Limb (tissue), 2 donors: ENCODE measurements at regions not wholly inside any gene's neighbourhood (a gene's known extent, or its start where the extent isn't known, plus 50 kb on each side); places are given as distances from the start of the nearest gene placed in this dataset.

Experiments used
- DNase-seq, 2 donors: peaks; one replicate each; pipeline ENCODE4 v3.0.0-alpha.2; 2016; ENCODE audit errors: extremely low spot score in 2 of 2

DNA sequence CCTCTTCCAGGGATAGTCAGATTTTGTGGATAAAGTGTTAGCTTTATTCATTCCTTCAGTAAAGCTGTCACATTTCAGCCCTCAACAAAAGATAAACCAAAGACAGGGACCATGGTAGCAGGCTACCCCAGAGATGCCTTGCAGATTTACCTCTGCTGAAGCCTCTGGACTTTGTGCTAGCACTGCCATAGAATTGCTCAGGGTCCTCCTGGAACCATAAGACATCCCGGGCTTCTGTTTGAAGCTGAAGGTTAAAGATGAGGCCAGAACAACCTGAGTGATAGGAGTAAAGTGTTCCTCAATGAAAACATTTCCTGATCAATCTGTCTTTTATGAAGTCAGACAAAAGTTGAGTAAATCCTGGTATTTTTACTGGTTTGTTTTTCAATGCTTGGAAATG is 57.5 kb upstream of the ARL15 start:
- no peak for DNase-seq

DNA sequence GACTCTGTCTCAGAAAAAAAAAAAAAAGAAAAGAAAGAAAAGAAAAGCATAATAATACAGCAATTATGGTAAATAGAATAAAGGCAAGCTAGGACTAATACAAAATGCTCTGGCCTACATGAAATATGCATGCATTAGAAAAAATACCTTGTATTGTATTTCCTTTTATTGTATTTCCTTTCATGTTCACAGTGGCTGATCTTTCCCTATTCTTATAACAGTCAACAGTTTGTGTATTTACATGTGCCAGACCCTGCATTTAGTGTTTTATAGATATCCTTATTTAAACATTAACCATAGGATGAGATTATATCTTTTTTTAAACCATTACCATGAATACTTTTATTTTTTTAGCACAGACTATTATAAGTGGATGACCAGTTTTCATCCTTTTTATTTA is 56.3 kb upstream of the ARL15 start:
- no peak for DNase-seq

DNA sequence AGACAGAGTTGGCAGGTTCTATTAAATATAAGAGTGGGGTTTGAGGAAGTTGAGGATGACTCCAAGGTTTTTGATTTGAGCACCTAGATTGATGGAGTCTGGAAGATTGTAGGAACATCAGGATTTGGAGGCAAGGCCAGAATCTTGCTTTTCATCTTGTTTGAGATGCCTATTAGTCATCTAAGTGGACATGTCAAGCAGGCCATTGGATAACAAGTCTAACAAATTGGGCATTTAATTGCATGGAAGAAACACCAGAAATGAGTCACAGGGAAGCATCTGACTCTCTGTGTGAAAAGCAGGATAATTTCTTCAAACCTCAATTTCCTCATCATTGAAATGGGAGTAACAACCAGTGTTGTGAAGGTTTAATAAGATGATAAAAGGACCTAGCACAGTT is 53.3 kb upstream of the ARL15 start:
- no peak for DNase-seq

DNA sequence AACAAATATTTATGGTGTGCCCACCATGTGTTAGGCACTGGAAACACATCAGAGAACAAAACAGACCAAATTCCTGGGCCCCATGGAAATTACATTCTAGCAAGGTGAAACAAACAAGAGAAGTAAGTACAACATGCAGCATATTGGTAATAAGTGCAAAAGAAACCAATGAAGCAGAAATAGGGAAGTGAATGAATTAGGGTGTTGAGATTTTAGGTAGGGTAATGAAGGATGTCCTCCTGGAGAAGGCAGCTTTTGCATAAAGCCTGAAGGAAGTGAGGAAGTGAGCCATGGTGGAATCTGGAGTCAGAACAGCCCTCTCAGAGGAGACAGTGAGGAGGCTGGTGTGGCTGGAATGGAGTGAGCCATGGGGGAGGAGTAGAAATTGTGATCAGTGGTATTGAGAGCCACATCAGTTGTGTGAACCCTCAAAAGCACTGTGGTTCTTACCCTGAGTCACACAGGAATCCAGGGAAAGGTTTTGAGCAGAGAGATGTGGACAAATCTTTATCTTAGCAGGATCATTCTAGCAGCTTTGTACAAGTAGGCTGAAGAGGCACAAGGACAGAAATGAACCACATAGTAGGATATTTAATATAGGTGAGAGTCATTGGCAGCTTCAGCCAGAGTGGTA is 52.7 kb upstream of the ARL15 start:
- DNase-seq = no peak

DNA sequence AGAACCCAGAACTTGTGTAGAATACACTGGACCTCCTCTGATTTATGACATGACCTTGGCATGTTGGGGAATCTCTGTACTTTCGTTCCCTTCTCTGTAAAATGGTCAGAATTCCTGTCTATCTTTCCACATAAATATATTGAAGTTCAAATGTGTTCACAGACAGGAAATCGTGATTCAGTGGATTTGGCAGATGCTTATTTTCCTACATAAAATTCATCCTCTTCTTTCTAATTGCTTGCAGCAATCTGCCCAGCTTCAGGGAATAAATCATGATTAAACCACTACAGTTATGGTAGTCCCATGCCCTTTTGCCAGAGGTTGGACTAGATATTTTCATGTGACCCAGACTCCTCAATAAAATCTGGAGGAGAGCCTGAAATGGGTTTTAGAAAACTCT is 52.1 kb upstream of the ARL15 start:
- DNase-seq = no peak

DNA sequence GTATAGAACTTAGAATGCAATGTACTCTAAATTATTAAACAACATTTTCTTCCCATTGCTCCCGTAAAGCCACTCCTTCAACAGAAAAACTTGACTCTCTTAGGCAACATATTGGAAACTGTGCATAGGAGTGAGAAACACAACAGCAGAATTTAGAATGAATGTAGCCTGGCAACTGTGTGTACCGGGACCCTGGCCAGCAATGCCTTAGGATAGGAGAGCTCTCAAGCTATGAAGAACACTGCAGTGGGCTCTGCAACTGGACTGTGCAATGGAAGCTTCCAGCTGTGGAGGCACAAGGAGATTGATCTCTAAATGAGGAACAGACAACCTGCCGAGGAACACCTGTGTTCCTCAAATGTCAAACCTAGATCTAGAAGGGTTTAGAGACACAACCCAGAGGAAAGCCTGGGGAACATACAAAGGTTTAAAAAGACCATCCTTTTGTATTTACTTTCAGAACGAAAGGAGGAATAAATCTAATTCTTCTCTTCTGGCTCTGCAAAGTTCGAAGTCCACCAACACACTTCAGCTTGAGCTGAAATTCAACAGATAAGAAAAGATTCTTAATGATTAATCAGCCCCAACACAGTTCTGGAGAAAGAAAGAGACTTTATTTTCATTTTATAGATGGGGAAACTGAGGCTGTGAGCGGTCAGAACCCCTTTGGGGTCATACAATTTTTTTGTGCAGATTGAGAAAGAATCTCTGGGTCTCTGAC is 51.5 kb upstream of the ARL15 start:
- no peak for DNase-seq

DNA sequence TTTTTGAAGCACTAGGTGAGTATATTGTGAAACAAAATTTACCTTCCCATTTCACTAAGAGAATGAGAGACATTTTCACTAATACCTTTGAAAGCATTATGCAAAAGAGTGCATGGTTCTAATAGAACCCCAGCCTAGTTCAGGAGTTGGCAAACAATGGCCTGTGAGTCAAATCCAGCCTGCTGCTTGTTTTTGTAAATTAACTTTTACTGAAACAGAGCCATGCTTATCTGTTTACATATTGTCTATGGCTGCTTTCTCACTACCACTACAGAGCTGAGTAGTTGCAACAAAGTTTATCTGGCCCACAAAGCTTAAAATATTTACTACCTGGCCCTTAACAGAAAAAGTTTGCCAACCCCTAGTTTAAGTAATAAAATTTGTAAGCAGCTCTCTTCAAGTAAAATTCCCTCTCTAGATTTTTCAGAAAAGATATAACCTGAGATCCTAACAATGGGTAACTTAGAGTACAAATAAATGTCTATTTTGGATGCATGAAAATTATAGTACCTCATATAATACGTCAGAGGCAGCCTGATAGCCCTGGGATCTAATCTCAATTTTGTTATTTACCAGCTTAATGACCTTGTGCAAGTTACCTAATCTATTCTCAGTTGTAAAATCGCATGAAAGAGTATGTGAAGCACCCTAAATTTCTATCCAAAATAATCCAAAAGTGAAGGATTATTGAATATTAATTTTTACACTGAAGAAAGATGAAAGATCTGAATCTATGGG is 50.7 kb upstream of the ARL15 start:
- DNase-seq = no peak
